ENCODE measurements at regions not wholly inside any gene's neighbourhood (a gene's known extent, or its start where the extent isn't known, plus 50 kb on each side); places are given as distances from the start of the nearest gene placed in this dataset.

DNA sequence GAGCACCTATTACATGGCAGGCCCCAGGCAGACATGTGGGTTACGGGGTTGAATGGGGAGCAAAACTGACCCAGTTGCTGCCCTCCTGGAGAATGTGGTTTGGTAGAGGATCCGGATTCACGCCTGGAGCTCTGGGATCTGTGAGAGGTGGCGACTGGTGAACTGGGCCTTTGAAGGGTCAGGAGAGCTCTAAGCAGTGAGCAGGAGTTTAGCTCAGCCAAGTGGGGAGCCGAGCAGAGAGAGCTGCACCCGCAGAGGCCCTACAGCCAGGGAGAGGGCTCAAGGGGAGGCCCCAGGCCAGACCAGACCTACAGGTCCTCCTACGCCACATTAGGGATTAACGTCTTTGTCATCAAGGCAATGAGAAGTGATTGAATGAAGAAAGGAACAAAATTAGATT, 179.8 kb upstream of the TLE3 start:
- DNase-seq, result no peak

DNA sequence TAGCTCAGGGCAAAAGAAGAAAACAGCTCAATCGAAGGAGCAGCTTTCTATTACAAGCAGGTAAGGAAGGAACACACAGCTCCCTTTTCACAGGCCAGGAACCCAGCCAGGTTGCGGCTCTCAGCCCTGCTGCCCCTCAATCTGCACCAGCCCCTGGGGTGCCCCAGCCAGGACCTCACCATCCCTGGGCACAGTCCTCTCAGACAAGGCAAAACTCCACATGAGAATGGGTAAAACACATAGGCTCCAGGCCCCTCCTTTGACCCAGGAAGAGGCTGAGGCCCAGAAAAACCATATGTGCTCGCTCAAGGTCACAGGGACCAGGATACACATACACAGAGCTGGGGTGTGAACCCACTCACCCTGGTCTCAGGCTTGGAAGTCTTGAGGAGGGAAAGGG, 178.7 kb upstream of the TLE3 start:
- DNase-seq, result no peak

DNA sequence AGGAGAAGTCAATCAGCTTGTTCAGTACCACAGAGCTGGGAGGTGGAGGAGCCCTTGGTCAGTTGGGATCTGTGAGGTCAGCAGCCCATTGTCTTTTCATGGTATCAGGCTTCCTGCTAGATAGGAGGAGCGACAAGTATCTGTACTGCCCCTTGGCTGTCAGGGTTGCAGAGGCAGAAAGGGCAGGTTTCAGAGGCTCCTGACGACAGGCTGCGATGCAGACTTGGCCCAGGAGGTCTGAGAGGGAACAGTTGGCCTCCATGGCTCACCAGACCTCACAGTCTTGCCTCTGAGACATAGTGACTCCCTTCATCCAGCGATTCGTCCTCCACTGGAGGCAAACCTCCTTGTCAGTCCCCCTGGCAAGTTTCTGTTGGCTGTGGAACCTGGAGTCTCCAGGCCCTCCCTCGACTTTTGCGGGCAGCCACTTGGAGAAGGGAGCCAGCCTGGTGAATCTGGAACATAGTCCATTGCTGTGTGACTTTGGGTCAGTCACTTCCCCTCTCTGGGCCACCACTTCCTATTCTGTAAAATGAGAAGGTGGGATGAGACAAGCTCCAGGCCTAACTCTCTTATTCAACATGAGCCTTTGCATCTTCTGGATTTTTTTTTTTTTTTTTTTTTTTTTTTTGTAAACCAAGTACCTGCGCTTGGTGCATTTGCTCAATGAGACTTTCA, 177.9 kb upstream of the TLE3 start:
- DNase-seq, result no peak

DNA sequence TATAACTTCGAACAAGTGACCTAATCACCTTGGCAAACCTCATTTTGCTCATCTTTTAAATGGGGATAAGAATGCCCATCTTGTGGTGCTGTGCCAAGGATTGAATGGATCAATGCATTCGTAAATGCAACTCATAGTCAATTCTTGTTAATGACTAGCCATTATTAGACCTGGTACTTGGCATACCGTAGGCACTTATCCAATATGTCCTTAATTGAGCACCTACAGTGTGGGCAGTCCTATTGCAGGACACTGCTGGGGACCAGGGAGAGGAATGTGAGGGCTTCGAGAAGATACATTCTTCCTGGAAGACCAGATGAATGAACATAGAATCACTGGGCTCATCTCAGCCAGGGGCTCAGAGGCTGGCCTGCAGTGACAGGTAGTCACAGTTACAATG, 177.2 kb upstream of the TLE3 start:
- no peak for DNase-seq

DNA sequence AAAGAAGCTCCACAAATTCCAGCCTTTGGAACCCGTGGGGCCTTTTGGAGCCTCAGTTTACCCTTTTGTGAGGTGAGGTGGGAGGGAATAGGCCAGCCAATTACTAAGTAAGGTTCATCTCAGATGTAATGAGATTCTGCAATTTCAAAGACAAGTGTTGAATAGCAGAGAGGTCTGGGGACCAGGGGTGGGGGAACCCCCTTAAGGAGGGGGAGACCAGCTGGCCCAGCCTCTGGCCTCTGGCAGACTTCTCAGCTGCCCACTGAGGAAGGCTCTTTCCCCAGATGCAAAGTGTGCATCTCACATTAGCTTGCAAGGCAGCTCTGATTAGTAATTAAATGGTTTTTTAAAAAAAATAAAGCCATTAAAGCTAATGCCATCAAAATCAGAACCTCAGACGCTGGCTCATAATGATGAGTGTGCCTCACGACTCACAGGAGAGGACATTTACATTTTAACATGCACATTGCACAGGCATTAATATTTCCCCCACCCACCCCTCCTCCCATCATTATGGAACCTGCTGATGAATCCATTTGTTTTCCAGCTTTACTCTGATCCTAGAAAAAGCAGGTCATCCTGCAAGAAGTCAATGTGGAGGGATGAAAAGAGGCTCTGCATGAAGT, 176.7 kb upstream of the TLE3 start:
- DNase-seq, result no peak

DNA sequence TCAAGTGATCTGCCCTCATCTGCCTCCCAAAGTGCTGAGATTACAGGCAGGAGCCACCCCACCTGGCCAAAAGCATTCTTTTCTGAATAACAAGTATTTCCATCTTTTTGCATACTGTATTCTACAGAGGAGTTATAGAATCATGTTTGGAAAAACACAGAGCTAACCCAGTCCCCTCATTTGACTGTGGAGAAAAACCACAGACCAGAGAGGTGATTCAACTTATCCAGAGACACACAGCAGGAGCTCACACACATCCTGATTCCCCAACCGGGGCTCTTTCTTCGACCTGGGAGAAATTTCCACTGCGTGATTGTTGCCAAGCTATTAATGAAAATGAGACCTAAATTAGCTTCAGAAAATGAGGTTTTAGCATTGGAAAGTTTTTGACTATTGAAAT, 176.1 kb upstream of the TLE3 start:
- DNase-seq, result no peak

DNA sequence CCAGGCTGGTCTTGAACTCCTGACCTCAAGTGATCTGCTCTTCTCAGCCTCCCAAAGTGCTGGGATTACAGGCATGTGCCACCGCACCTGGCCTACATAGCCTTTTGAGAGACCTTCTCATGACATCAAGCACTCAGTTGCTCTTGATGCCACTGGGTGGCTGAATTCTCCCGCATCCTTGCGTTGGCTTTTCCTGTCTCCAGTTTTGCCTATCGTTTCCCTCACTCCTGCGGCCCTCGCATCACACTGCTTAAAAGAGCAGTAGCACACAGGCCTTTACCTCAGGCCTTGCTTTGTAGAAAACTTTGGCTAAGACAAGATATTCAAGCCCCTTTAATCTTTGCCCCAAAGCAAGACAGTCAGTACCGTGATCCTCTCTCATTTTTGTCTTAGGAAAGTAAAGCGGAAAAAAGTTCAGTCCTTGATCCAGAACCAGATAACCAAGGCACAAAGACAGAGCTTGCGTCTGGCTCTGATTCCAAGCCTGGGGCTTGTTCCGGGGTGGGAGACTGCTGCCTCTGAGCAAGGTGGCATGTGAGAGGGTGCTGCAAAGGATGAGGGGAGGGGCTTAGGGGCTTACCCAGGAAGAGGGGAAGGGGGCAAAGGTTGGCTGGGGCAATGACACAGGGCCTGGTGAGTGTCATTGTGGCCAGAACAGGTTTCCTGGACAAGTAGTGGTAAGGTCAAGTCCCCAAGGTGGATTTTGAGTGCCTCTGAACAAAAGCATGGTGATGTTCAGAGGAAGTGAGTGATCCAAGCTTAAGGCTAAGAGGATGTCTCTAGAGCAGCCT, 175.0 kb upstream of the TLE3 start:
- DNase-seq, result no peak

DNA sequence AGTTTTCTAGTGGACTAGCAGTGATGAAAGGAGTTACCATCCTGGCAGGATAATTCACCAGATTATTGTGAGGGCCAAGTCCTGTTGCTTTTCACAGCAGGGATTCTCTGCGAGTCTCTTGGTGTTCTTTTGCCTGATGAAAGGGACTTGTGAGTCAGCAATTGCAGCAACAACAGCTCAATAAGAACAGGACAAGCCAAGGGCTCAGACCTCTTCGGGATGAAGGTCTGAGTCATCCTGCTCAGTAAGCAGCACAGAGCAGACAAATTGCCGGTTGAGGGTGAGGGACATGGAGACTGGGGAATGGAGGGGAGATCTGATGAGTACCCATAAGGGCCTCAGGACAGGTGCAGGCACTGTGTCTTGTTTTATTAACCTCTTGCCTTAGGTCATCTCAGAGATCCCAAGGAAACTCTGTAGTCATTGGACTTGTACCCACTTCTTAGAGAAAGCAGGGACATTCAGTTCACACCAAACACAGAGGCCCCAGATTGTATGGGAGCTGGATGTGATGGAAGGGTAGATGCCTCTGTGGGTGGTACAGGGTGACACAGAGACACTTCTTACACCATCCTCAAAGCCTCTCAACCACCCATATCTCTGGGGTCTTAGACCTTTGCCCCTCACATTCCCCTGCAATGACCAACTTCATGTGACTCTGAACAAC, 173.8 kb upstream of the TLE3 start:
- DNase-seq, result peak; percentile 19

DNA sequence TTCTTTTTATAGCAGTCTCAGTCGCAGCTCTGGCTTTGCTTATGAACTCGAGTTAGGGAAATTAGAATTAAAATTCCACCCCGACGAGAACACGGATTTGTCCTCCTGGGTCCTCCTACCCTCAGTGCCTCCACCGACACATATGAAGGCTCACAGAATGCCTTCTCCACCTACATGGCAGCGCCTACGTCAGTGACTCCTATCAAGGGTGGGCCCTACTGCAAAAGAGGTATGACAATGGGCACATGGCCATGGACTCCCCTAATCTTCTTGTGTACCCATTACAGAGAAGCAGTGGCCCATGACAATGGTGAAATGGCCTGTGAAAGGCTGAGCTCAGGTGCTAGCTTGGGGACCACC, 173.0 kb upstream of the TLE3 start:
- no peak for DNase-seq

DNA sequence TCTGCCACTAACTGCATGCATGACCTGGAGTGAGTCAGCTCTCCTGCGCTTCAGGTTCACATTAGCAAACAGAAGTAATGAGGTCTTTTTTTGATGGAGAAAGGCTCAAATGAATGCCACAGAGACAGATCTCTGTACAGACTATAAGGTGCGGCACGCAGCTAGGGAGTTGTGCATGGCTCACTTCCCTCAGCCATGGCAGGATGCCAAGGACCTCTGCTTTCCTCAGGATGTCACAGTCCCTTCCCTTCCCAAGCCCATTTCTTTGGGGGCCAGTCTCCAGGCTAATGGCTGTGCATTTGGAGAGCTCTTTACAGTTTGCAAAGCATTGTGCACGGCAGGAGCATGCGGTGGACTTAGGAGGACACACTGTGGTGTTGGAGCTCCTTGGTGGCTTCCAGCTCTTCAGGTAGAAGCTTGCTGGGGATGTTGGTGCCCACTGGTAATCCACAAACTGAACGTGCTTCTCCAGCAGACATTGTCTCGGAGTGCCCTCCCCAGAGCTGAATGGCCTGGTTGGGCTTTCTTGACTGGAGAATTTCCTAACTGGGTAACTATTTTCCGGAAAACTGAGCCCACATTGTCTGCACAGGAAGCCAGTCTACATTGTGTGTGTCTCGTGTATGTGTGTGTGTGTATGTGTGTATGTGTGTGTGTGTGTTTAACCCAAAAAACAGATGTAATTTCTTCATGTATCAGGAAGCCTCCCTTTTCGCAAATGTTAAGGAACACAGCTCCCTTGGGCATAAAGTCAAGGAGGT, 172.5 kb upstream of the TLE3 start:
- DNase-seq, result no peak

DNA sequence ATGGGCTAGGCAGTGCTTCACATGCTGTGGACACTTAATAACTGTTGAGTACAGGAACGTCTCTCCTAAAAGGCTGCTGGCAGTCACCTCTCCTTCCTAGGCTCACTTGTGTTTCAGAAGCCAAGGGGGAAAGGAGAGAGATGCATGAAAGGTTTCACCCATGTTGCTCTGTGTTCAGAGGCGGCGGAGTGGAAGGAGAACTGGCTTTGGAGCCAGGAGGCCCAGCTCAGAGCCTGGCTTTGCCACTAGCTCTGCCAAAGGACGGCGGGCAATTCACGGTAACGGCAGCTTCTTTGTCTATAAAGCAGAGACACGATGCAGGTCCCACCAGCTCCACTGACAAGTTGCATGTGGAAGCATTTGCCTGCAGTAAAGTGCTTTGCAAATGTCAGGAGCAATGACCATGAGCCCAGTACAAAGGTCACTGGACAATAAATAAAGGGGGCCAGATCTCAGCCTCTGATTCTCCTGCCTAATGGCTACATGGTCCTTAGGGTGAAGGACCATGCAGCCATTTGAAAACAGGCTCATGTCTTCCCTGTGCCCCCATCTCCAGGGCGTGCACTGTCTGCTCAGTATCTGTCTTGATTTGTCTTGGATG, 171.7 kb upstream of the TLE3 start:
- no peak for DNase-seq

DNA sequence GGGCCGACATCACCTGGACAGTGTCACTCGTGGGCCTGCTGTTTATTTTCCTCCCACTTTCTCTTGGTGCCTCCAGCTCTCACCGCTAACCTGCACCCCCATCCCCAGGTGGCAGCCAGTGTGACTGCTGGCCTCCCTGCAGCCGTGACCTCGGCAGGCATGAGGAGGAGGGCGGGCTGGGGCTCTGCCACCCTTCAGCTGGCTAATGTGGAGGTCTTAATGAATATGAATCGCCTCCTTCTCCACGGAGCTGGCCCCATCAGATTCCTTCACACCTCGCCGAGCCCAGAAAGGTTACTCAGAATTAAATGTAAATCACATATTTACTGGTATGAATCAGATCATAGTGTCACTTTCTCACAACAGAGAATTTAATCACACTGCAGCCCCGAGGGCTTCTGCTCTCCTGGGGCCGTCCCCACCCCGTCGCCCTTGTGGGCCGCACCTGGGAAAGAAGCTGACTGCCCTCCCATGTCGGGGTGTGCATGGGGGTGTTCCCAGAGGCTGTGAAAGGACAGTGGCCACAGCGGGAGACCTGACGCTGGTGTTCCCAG, 171.1 kb upstream of the TLE3 start:
- no peak for DNase-seq

DNA sequence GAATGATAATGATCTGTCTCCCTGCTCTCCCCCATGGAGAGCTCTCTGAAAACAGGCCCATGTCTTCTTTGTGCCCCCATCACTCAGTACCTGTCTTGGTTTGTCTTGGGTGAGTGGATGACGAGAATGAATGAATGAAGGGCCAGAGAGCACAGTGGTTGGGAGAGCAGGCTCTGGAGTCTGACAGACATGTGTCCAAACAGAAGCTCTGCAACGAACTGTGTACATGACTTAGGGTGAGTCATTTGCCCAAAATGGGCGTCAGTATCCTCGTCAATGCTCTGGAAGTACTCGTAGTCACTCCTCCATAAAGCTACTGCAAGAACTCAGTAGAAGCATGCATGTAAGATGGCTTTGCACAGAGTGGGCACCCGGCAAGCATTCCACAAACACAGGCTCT, 170.2 kb upstream of the TLE3 start:
- DNase-seq, result no peak

DNA sequence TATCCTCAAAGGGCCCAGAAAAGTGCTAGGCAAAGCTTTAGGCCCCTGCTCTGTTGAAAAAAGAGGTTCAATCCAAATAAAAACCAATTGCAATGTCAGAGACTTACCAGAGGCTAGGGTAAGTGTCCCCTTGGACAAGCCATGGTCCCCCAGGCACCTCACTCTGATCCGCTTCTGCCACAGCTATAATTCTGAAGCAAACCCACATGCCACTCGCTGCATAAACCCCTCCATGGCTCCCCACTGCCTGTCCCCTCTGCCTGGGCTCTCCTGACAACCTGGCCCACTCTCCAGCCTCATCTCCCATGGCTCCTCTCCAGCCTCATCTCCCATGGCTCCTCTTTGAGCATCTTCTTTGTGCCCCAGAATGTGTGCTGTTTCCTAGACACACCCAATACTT, 169.6 kb upstream of the TLE3 start:
- DNase-seq, result no peak

DNA sequence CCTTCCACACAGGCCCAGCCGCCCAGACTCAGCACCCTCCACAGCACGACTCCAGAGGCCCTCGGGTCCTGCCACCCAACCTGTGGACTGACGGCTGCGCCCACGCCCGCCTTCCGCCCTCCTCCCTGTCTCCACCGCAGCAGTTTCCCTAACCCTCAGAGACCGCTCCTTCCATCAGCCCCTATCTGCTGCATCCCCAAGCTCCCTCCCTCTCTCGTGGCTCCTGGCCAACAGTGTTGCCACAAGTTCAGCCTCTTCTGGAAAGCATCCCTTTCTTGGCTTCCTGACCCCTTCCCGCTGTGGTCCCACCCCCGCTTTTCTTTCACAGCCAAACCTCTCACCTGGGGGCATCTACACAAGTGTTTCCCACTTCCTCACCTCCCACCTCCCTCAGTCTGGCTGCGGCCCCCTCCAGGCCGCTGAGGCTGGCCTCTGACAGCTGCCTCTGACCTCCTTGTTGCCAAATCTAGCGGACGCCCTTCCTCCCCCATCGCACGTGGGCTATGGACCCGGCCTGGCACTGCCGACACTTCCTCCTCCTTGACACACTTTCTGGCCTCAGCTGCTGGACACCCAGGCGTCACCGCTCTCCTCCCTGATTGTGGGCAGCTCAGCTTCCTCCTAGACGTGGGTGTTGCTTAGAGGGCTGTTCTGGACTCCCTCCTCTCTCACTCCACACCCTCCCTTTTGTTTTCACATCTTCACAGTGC, 168.8 kb upstream of the TLE3 start:
- no peak for DNase-seq

DNA sequence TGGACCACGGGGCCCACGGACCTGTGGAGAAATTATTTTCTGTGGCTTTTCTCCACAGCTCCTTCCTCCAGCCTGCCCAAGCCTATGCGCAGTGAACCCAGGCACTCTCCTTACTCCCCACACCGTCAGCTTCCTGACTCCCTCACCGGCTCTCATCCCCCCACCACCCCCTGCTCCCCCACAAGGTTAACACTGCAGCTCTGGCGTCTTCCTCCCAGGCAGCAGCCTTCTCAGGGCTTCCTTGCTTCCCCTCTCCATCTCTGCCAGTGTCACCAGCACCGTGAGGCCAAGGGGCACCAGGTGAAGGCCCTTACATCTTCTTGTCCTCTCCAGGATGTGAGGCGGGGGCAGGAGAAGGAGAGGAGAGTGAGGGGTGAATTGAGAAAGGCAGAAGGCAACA, 168.3 kb upstream of the TLE3 start:
- no peak for DNase-seq

DNA sequence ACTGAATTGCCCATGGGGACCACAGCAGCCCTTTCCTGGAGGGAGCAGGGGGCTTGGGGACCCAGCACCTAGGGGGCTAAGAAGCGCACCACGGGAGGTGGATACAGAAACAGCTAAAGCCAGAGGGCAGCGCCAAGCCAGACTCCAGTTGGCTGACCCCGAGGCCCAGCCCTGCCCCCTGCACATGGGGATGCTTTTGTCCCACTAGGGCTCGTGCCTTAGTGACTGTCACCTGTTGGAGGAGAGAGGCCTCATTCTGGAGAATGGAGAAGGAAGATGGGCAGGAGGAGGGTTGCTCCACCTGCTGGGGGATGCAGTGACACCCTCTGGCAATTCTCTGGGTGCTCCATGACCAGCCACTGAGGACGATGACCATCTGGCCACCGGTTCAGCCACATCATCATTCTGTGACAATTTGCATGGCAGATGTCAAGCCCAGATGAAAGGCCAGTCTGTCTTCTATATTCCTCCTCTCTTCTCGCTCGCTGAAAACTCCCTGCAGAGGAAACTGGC, 167.8 kb upstream of the TLE3 start:
- no peak for DNase-seq

DNA sequence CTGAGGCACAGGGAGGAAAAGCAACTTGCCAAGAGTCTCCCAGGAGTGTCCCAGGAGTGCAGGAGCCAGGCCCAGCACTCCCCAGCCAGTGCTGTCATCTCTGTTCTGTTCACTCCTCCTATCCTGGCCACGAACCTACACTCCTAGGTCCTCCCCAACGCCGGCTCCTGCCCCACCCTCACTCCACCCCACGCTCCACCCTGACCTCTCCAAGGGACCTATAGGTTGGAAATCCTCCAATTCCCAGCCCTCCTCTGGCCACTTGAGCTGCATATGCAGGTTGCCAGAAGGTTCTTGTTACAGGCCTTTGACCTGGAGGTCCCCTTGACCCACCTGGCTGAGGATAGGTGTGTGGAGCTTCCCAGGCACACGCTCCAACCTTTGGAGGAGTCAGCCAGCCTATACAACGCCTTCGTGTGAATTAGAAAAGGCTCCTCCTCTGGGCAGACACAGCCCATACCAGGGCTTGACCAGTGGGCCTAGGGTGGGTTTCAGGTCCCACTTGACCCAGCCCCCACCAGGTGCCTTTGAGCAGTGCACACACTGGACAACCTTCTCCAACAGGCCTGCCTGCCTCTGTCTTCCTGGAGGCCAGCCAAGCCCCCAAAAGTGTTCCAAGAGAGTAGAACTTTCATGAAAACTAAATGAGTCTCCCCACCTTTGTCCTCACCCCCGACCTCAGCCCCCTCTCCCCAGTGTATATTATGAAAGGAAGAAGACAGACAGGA, 167.2 kb upstream of the TLE3 start:
- no peak for DNase-seq

DNA sequence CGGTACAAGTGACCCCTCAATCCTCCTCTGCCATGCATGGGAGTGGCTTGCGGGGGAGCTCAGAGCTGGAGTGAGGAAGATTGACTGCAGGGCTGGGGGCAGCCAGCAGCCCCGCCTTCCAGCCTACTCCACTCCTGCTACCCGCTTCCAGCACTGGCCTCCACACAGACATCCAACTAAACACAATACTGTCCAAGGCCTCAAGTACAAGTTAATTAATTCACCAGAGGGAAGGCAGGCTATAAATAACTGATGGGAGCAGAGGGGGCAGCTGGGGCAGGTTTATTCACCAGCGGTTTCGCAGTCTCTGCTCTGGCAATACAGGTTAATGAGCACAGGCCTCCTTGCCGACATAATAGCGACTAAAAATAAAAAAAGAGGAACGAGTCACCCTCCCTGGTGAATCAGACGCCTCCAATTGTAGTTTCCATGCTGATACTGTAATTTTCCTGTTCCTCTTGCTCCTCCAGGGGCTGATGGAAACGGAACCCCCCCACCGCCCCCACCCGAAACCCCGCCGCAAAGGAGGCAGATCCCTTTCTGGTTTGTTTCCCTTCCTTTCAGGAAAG, 166.4 kb upstream of the TLE3 start:
- no peak for DNase-seq
